Effector memory CD4-positive, alpha-beta T cell (primary cell): ENCODE measurements at regions not wholly inside any gene's neighbourhood (a gene's known extent, or its start where the extent isn't known, plus 50 kb on each side); places are given as distances from the start of the nearest gene placed in this dataset.

Experiments
- DNase-seq, 3 donors: peaks; one replicate each; pipeline ENCODE4 v3.0.0-alpha.2; 2020
- H3K27ac ChIP-seq: 2 replicates; pipeline ENCODE4 v1.7.0; 2013; ENCODE audit warnings: mild to moderate bottlenecking, low read length, moderate library complexity; ENCODE audit not compliant: insufficient read depth, poor library complexity, severe bottlenecking
- H3K27me3 ChIP-seq: replicated peaks from 2 replicates; pipeline ENCODE4 v1.7.0; 2013; ENCODE audit warnings: mild to moderate bottlenecking, low read length; ENCODE audit not compliant: insufficient read depth, control insufficient read depth, poor library complexity, severe bottlenecking
- H3K36me3 ChIP-seq: 2 replicates; pipeline ENCODE4 v1.7.0; 2013; ENCODE audit warnings: mild to moderate bottlenecking, low read length, moderate library complexity; ENCODE audit not compliant: control insufficient read depth, insufficient read depth
- H3K4me1 ChIP-seq: 2 replicates; pipeline ENCODE4 v1.7.0; 2013; ENCODE audit warnings: low read length, mild to moderate bottlenecking; ENCODE audit not compliant: control insufficient read depth, insufficient read depth, poor library complexity, severe bottlenecking
- H3K4me3 ChIP-seq: 2 replicates; pipeline ENCODE4 v1.7.0; 2013; ENCODE audit warnings: low read length, low read depth, mild to moderate bottlenecking; ENCODE audit not compliant: insufficient read depth, poor library complexity, severe bottlenecking
- H3K9me3 ChIP-seq: 2 replicates; pipeline ENCODE4 v1.7.0; 2013; ENCODE audit warnings: mild to moderate bottlenecking, low read length, moderate library complexity; ENCODE audit not compliant: control insufficient read depth

DNA sequence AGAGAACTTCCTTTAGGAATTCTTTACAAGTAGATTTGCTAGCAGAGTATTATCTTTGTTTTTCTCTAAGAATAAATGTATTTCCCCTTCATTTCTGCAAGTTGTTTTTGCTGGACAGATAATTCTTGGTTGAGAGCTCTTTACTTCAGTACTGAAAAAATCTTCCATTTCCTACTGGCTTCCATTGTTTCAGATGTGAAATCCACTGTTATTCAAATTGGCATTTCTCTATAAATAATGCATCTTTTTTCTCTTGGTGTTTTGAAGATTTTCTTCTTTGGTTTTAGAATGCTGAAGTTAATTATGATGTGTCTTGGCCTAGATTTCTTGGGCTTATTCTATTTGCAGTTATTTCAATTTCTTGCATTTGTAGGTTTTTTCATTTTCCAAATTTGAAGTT lies 270.0 kb upstream of the GYPC start:
- no peaks in the 10 kb centered on the region for H3K27me3 ChIP-seq
- H3K27ac ChIP-seq, result no peak overlapping the region
- H3K4me3 ChIP-seq, result no peak overlapping the region
- H3K9me3 ChIP-seq, result no peaks in the 10 kb centered on the region
- H3K36me3 ChIP-seq, result no peaks in the 10 kb centered on the region
- DNase-seq, result no peak
- no peaks in the 10 kb centered on the region for H3K4me1 ChIP-seq

DNA sequence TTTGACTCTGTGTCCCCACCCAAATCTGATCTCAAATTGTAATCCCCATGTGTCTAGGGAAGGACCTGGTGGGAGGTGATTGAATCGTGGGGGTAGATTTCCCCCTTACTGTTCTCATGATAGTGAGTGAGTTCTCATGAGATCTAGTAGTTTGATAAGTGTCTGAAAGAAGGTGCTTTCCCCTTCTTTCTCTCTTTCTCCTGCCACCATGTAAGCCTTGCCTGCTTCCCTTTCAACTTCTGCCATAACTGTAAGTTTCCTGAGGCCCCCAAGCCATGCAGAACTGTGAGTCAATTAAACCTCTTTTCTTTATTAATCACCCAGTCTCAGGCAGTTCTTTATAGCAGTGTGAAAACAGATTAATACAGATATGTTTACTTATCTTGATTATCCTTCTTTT lies 266.5 kb upstream of the GYPC start:
- Histone ChIP-seq H3K27me3 (no peaks in the 10 kb centered on the region), H3K9me3 (no peaks in the 10 kb centered on the region), H3K4me1 (no peaks in the 10 kb centered on the region), H3K4me3 (no peak overlapping the region), H3K36me3 (no peaks in the 10 kb centered on the region), H3K27ac (no peak overlapping the region)
- DNase-seq, result no peak

DNA sequence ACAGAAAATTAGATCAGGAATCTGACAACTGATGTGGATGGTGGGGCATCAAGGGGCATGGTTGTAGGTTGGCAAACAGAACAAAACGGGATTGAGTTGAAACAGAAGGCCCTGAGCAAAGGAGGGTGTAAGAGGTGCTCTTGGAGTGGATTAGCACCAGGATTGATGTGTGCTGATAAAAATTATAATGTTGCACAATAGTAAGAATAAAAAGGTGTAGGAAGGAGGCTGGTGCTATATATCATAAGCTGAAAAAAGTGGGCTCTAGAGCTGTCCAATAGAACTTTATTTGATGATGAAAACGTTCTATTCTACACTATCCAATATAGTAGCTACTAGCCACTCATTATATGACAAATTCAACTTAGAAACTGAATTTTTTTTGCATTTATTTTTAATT lies 263.1 kb upstream of the GYPC start:
- H3K36me3 ChIP-seq, result no peaks in the 10 kb centered on the region
- no peak overlapping the region for H3K4me3 ChIP-seq
- DNase-seq, result no peak
- H3K27ac ChIP-seq, result no peak overlapping the region
- H3K9me3 ChIP-seq, result no peaks in the 10 kb centered on the region
- H3K4me1 ChIP-seq, result no peaks in the 10 kb centered on the region
- H3K27me3 ChIP-seq, result no peaks in the 10 kb centered on the region

- H3K9me3 ChIP-seq, result no peaks in the 10 kb centered on the region
- no peak overlapping the region for H3K4me3 ChIP-seq
- no peaks in the 10 kb centered on the region for H3K36me3 ChIP-seq
- DNase-seq, result no peak
- H3K4me1 ChIP-seq, result no peaks in the 10 kb centered on the region
- no peaks in the 10 kb centered on the region for H3K27me3 ChIP-seq
- H3K27ac ChIP-seq, result no peak overlapping the region
Observed at GRCh38 chr2:126399001-126399400, 257.0 kb upstream of the GYPC start.

DNA sequence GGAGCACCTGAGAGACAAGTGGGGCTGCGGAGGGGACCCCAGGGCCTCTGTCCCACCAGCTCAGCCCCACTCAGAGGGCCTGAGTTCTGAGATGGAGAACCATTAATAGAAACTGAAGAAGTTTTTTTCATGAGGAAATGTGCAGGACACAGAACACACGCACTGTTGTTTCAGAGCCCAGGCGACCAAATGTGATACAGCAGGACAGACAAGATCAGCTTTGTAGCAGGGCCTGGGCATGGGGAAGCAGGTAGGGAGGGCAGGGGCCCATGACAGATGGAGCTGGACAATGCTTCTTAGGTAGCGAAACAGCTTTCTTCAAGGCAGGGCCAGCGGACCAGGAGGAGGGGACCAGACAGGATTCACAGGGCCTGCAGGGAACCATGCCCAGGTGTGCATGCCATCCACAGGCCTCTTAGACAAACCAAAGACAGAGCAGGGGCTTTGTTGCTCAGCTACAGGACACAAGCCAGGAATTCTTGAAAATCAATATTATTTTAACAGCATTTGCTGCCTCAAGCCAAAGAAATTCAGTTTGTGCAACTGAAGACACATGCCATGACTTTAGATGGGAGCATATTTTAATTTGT lies 252.8 kb upstream of the GYPC start:
- H3K36me3 ChIP-seq, result no peaks in the 10 kb centered on the region
- H3K4me1 ChIP-seq, result no peaks in the 10 kb centered on the region
- H3K4me3 ChIP-seq, result no peak overlapping the region
- no peak overlapping the region for H3K27ac ChIP-seq
- no peaks in the 10 kb centered on the region for H3K9me3 ChIP-seq
- no peak for DNase-seq
- H3K27me3 ChIP-seq, result no peaks in the 10 kb centered on the region

DNA sequence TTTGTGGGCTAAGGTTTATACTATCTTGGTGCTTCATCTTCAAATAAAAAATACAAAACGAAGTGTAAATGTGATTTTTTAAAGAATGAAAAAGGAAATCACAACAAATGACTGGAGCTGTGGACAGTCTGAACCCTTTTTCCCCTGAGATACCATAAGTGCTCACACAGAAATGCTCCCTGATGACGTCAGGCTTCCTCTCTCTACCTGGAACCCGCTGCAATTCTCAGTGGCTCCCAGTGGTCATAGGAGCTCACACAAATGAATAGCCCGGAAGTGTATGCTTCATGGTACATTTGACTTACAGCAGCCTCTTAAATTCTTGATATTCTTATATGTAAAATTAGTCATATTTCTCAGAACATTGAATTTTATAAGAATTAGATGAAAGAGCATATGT lies 249.7 kb upstream of the GYPC start:
- H3K9me3 ChIP-seq, result no peaks in the 10 kb centered on the region
- H3K27me3 ChIP-seq, result no peaks in the 10 kb centered on the region
- no peak overlapping the region for H3K4me3 ChIP-seq
- no peak for DNase-seq
- H3K27ac ChIP-seq, result no peak overlapping the region
- no peaks in the 10 kb centered on the region for H3K36me3 ChIP-seq
- no peaks in the 10 kb centered on the region for H3K4me1 ChIP-seq

DNA sequence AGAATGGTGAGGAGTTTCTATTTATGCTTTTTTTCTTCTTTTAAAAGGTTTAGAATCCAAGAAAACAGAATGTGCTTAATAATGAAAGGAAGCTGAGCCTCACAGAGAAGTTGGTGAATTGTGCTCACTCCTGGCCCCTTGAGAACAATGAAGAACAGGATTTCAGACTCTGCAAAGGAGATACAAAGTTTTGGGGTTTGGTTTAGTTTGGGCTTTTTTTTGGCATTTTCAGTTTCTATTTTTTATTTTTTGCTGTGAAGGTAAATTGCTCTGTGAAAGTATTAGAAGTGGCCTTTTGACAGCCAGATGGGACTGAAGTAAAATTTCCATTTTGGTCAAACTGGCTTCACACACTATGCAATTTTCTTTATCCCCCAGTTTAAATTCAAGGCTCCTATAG lies 247.3 kb upstream of the GYPC start:
- H3K27ac ChIP-seq, result no peak overlapping the region
- H3K27me3 ChIP-seq, result no peaks in the 10 kb centered on the region
- H3K4me3 ChIP-seq, result no peak overlapping the region
- H3K4me1 ChIP-seq, result no peaks in the 10 kb centered on the region
- no peak for DNase-seq
- no peaks in the 10 kb centered on the region for H3K9me3 ChIP-seq
- no peaks in the 10 kb centered on the region for H3K36me3 ChIP-seq

- Histone ChIP-seq H3K36me3 (no peaks in the 10 kb centered on the region), H3K4me3 (no peak overlapping the region), H3K27ac (no peak overlapping the region), H3K27me3 (no peaks in the 10 kb centered on the region), H3K4me1 (no peaks in the 10 kb centered on the region), H3K9me3 (no peaks in the 10 kb centered on the region)
- no peak for DNase-seq
Observed at GRCh38 chr2:126409850-126410249, 246.1 kb upstream of the GYPC start.

DNA sequence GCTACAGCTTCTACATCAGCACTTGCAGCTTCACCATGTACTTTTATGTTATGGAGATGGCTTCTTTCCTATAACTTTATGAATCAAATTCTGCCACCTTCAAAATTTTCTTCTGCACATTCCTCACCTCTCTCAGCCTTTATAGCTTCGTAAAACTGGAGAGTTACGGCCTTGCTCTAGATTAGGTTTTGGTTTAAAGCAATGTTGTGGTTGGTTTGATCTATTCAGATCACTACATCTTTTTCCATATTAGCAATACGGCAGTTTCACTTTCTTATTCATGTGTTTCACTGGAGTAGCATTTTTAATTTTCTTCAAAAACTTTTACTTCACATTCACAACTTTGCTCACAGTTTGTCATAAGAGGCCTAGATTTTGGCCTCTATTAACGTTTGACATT lies 242.9 kb upstream of the GYPC start:
- no peak overlapping the region for H3K4me3 ChIP-seq
- no peak overlapping the region for H3K27ac ChIP-seq
- no peak for DNase-seq
- H3K36me3 ChIP-seq, result no peaks in the 10 kb centered on the region
- H3K9me3 ChIP-seq, result no peaks in the 10 kb centered on the region
- H3K27me3 ChIP-seq, result no peaks in the 10 kb centered on the region
- no peaks in the 10 kb centered on the region for H3K4me1 ChIP-seq

DNA sequence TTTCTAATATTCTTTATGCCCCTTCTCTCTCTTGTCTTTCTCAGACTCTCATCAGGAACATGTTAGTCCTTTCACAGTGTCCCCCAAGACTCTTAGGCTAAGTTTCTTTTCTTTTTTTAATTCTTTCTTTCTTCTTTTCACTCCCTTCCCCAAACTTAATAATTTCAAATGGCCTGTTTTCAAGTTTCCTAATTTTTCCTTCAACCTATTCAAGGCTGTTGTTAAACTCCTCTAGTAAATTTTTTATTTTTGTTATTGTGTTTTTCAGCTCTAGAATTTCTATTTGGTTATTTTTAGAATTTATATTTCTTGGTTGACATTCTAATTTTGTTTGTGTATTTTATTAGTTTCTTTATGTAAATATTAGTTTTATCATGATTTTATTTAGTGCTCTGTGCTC lies 236.6 kb upstream of the GYPC start:
- no peak overlapping the region for H3K4me3 ChIP-seq
- H3K27ac ChIP-seq, result no peak overlapping the region
- no peaks in the 10 kb centered on the region for H3K9me3 ChIP-seq
- no peaks in the 10 kb centered on the region for H3K36me3 ChIP-seq
- no peak for DNase-seq
- no peaks in the 10 kb centered on the region for H3K4me1 ChIP-seq
- H3K27me3 ChIP-seq, result no peaks in the 10 kb centered on the region

DNA sequence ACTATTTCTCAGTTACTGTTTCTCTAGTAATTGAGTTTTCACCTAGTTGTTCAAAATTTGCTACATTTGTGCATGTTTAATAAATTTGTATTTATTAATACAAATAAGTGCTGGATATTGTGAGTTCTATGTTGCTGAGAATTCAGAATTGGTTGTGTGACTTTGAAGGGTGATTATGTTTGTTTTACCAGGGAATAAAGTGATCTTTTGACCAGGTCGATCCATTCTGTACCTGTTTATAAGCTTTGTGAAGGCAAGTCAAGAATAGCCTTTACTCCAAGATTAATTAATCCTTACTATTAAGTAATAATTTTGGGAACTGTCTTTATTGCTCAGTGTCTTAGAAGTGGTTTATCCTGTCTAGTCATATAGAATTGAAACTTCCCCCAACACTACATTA lies 230.0 kb upstream of the GYPC start:
- no peak overlapping the region for H3K27ac ChIP-seq
- no peaks in the 10 kb centered on the region for H3K4me1 ChIP-seq
- no peaks in the 10 kb centered on the region for H3K27me3 ChIP-seq
- H3K4me3 ChIP-seq, result no peak overlapping the region
- no peaks in the 10 kb centered on the region for H3K36me3 ChIP-seq
- no peak for DNase-seq
- no peaks in the 10 kb centered on the region for H3K9me3 ChIP-seq
